HepG2 (cell line): ENCODE measurements at regions not wholly inside any gene's neighbourhood (a gene's known extent, or its start where the extent isn't known, plus 50 kb on each side); places are given as distances from the start of the nearest gene placed in this dataset.

Experiments used
- JUN ChIP-seq: sonication (generic); formaldehyde crosslinking; IDR thresholded peaks from 2 replicates; pipeline ENCODE4 v1.4.0; 2020; ENCODE audit warnings: mild to moderate bottlenecking, missing genetic modification reagents
- KDM5B ChIP-seq: sonication (generic); formaldehyde crosslinking; IDR thresholded peaks from 2 replicates; pipeline ENCODE4 v1.4.0; 2020; ENCODE audit warnings: missing genetic modification reagents, mild to moderate bottlenecking, borderline replicate concordance
- PCBP1 ChIP-seq: fragments of 200-400 bp; formaldehyde crosslinking; IDR thresholded peaks from 2 replicates; pipeline ENCODE4 v1.6.1; 2017; ENCODE audit warnings: mild to moderate bottlenecking, low read depth, low read length, borderline replicate concordance
- TARDBP ChIP-seq: sonication (generic); formaldehyde crosslinking; IDR thresholded peaks from 2 replicates; pipeline ENCODE4 v1.8.0; 2022; ENCODE audit warnings: mild to moderate bottlenecking, missing genetic modification reagents
- YY1 ChIP-seq: IDR thresholded peaks from 2 replicates; pipeline ENCODE4 v1.6.1; 2011; ENCODE audit warnings: low read length, low read depth, moderate library complexity, mild to moderate bottlenecking; ENCODE audit not compliant: insufficient read depth, insufficient replicate concordance

DNA sequence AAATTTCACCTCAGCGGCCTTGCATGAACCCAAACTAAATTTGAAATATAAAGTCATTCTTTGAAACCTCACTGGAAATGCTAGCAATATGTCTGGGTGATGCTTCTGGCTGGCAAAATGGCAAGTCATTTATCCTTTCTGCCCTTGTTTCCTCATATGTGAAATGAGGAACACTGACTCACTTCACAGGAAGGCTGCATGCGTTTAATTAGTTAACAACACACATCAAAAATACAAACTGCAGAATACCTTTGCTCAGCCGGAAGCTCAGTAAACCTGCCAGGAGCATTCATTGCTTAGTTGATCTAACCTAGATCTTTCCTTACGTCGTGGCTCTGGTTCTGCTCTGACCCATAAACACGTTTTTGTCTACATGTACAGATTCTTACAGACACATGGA, 214.2 kb upstream of the ACVR2A start:
- TF ChIP-seq PCBP1 (no peak), KDM5B (CRISPR knock-in tag) (no peak), TARDBP (CRISPR knock-in tag) (no peak), YY1 (no peak), JUN (CRISPR knock-in tag) (no peak)
